Endothelial cell of umbilical vein (primary cell): ENCODE measurements at regions not wholly inside any gene's neighbourhood (a gene's known extent, or its start where the extent isn't known, plus 50 kb on each side); places are given as distances from the start of the nearest gene placed in this dataset.

Source experiments
- BruUV-seq: library from RNA; stranded (reverse); fragments of 400-500 nt; replicated peaks from 2 replicates; lab custom pipeline; 2021; lab: Mats Ljungman, UMichigan
- CTCF ChIA-PET: fragments of 300-600, 350-600 bp; sonication (Branson Sonifier 250); formaldehyde crosslinking; loops from one replicate; lab custom pipeline; 2021; ENCODE audit warnings: antibody characterized with exemption, inconsistent platforms; lab: Charles Lee
- POLR2A ChIA-PET: fragments of 300-600, 350-600 bp; sonication (Branson Sonifier 250); formaldehyde crosslinking; loops from one replicate; lab custom pipeline; 2021; ENCODE audit warnings: antibody characterized with exemption, inconsistent platforms; lab: Charles Lee
- DNase-seq: peaks from one replicate; pipeline ENCODE4 v3.0.0-alpha.2; 2011; ENCODE audit warnings: low read depth, low spot score
- FAIRE-seq: peaks from 2 replicates; lab custom pipeline; 2011; peaks lifted over from hg19 to GRCh38; lab: Jason Lieb, UNC
- H2AFZ ChIP-seq: 2 replicates; pipeline ENCODE4 v1.6.0; 2012; ENCODE audit warnings: low read depth, low read length, control low read depth, inconsistent platforms
- H3K27ac ChIP-seq: 2 replicates; pipeline ENCODE4 v1.5.1; 2011; ENCODE audit warnings: low read depth, mild to moderate bottlenecking, control low read depth, low read length, moderate library complexity; ENCODE audit not compliant: insufficient read depth
- H3K27me3 ChIP-seq, 2 experiments: 2 replicates each; pipeline versions ENCODE4 v1.6.0 to v1.6.1; 2011; ENCODE audit warnings: low read length in 2 of 2, mixed read lengths in 1 of 2; ENCODE audit not compliant: control insufficient read depth in 2 of 2, insufficient read depth in 2 of 2
- H3K36me3 ChIP-seq, 2 experiments: 2 replicates in 1 of 2; 3 replicates in 1 of 2; pipeline ENCODE4 v1.5.1; 2011; ENCODE audit warnings: low read length in 2 of 2, mild to moderate bottlenecking in 1 of 2, moderate library complexity in 1 of 2; ENCODE audit not compliant: control insufficient read depth in 2 of 2, insufficient read depth in 2 of 2; ENCODE audit errors: extremely low read depth in 1 of 2
- H3K4me1 ChIP-seq: 3 replicates; pipeline ENCODE4 v1.5.1; 2011; ENCODE audit warnings: mild to moderate bottlenecking, low read length; ENCODE audit not compliant: control insufficient read depth, insufficient read depth; ENCODE audit errors: extremely low read depth
- H3K4me2 ChIP-seq: 2 replicates; pipeline ENCODE4 v1.6.1; 2011; ENCODE audit warnings: low read length, control low read depth, mixed read lengths; ENCODE audit not compliant: insufficient read depth
- H3K4me3 ChIP-seq, 3 experiments: fragments of 200-600 bp in 1 of 3; sonication (generic), shearing (Covaris generic) in 1 of 3; replicated peaks in 1 of 3; 2 replicates each; pipeline ENCODE4 v1.5.1; 2011 to 2016; ENCODE audit warnings: control low read depth in 3 of 3, low read length in 3 of 3, mild to moderate bottlenecking in 2 of 3, inconsistent platforms in 1 of 3, low read depth in 1 of 3, moderate library complexity in 1 of 3; ENCODE audit not compliant: insufficient read depth in 1 of 3
- H3K79me2 ChIP-seq: 2 replicates; pipeline ENCODE4 v1.6.0; 2012; ENCODE audit warnings: low read length, inconsistent platforms; ENCODE audit not compliant: control insufficient read depth, insufficient read depth
- H3K9ac ChIP-seq: replicated peaks from 2 replicates; pipeline ENCODE3; 2011; ENCODE audit warnings: low read length, control low read depth; ENCODE audit not compliant: insufficient read depth; ENCODE audit errors: extremely low read depth
- H3K9me1 ChIP-seq: replicated peaks from 3 replicates; pipeline ENCODE4 v1.6.0; 2011; ENCODE audit warnings: mild to moderate bottlenecking, low read length; ENCODE audit not compliant: control insufficient read depth, insufficient read depth; ENCODE audit errors: extremely low read depth
- H3K9me3 ChIP-seq: replicated peaks from 2 replicates; pipeline ENCODE4 v1.5.1; 2012; ENCODE audit warnings: low read length, inconsistent platforms; ENCODE audit not compliant: control insufficient read depth, insufficient read depth
- H4K20me1 ChIP-seq: replicated peaks from 2 replicates; pipeline ENCODE3; 2011; ENCODE audit warnings: mild to moderate bottlenecking, low read length; ENCODE audit not compliant: control insufficient read depth, insufficient read depth; ENCODE audit errors: extremely low read depth
- EZH2 ChIP-seq: IDR thresholded peaks from 2 replicates; pipeline ENCODE4 v1.6.1; 2012; ENCODE audit warnings: borderline replicate concordance, low read depth, mild to moderate bottlenecking, moderate library complexity, low read length, inconsistent platforms; ENCODE audit not compliant: severe bottlenecking
- FOS ChIP-seq: IDR thresholded peaks from 2 replicates; pipeline ENCODE4 v1.6.1; 2011; ENCODE audit warnings: mild to moderate bottlenecking, low read length, moderate library complexity, borderline replicate concordance; ENCODE audit not compliant: insufficient read depth
- GATA2 ChIP-seq: IDR thresholded peaks from 2 replicates; pipeline ENCODE4 v1.7.0; 2011; ENCODE audit warnings: low read depth, mild to moderate bottlenecking, moderate library complexity, mixed read lengths, low read length; ENCODE audit not compliant: insufficient read length, insufficient read depth
- JUN ChIP-seq: IDR thresholded peaks from 2 replicates; pipeline ENCODE4 v1.6.1; 2011; ENCODE audit warnings: borderline replicate concordance, low read depth; ENCODE audit not compliant: insufficient read length, insufficient read depth
- MYC ChIP-seq: IDR thresholded peaks from one replicate; pipeline ENCODE4 v1.6.1; 2011; ENCODE audit warnings: mild to moderate bottlenecking, low read depth, low read length
- POLR2A ChIP-seq: IDR thresholded peaks from 2 replicates; pipeline ENCODE4 v1.6.1; 2012; ENCODE audit warnings: low read depth, mild to moderate bottlenecking, control low read depth, low read length
- POLR2AphosphoS5 ChIP-seq: IDR thresholded peaks from 2 replicates; pipeline ENCODE4 v1.6.1; 2012; ENCODE audit warnings: low read depth, mild to moderate bottlenecking, control low read depth, low read length, moderate library complexity; ENCODE audit not compliant: insufficient read depth
- dilution Hi-C: fragments of 300-500 bp; cut with MboI; formaldehyde crosslinking; loops from one replicate; pipeline ENCODE4 v1.15.0; 2019; ENCODE audit warnings: low sequenced_read_pairs; ENCODE audit not compliant: extremely low pct_ligation_motif_present
- intact Hi-C: fragments of 100-400 bp; cut with micrococcal nuclease; formaldehyde crosslinking; loops from one replicate; pipeline ENCODE4 v1.10.0; 2022
- TF ChIP-seq, protein P1 (sequence below): IDR thresholded peaks from 2 replicates; pipeline ENCODE4 v1.6.1; 2011; ENCODE audit not compliant: insufficient read depth, insufficient read length
- TF ChIP-seq, protein P2 (sequence below), 2 donors: IDR thresholded peaks; 1 replicate in 1 of 2; 2 replicates in 1 of 2; pipeline ENCODE4 v1.5.1; 2011; ENCODE audit warnings: low read length in 2 of 2, mild to moderate bottlenecking in 2 of 2, moderate library complexity in 2 of 2, control low read depth in 1 of 2, inconsistent platforms in 1 of 2, low read depth in 1 of 2; ENCODE audit not compliant: insufficient read depth in 1 of 2; ENCODE audit errors: extremely low read depth in 1 of 2

GRCh38 chr6:126824226-126824625, 294.2 kb upstream of the RSPO3 start:
- Histone ChIP-seq H2AFZ (no peak overlapping the region), H3K27ac (no peak overlapping the region), H3K9me1 (no peaks in the 10 kb centered on the region), H3K36me3 (no peaks in the 10 kb centered on the region), H4K20me1 (no peaks in the 10 kb centered on the region), H3K9ac (no peak overlapping the region), H3K4me1 (peaks cover 19% of the 10 kb centered on the region), H3K4me3 (no peak overlapping the region), H3K79me2 (no peaks in the 10 kb centered on the region), H3K9me3 (no peaks in the 10 kb centered on the region), H3K4me2 (peak overlapping the region; percentile 36), H3K27me3 (no peaks in the 10 kb centered on the region)
- intact Hi-C loops (no loop called here), dilution Hi-C loops (loop anchor here (25.0 kb wide), 1 partner anchor 88 kb away; no protein-coding TSS in a partner anchor)
- ChIA-PET CTCF (interaction anchor here (1.2 to 2.1 kb wide), 3 partner anchors 11 to 65 kb away, joined by 4 to 10 read pairs (median 4); no protein-coding TSS in a partner anchor), POLR2A (interaction anchor here (0.6 kb wide), 1 partner anchor 12 kb away, joined by 3 read pairs; no protein-coding TSS in a partner anchor)
- BruUV-seq = no TSS peak
- DNase-seq (no peak), FAIRE-seq (no peak)
- no peak for TF ChIP-seq POLR2A
- no peak for TF ChIP-seq EZH2
- TF ChIP-seq, protein P1, sequence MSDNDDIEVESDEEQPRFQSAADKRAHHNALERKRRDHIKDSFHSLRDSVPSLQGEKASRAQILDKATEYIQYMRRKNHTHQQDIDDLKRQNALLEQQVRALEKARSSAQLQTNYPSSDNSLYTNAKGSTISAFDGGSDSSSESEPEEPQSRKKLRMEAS = no peak
- TF ChIP-seq POLR2AphosphoS5 = no peak
- TF ChIP-seq GATA2 = no peak
- no peak for TF ChIP-seq MYC
- no peak for TF ChIP-seq FOS
- TF ChIP-seq, protein P2, sequence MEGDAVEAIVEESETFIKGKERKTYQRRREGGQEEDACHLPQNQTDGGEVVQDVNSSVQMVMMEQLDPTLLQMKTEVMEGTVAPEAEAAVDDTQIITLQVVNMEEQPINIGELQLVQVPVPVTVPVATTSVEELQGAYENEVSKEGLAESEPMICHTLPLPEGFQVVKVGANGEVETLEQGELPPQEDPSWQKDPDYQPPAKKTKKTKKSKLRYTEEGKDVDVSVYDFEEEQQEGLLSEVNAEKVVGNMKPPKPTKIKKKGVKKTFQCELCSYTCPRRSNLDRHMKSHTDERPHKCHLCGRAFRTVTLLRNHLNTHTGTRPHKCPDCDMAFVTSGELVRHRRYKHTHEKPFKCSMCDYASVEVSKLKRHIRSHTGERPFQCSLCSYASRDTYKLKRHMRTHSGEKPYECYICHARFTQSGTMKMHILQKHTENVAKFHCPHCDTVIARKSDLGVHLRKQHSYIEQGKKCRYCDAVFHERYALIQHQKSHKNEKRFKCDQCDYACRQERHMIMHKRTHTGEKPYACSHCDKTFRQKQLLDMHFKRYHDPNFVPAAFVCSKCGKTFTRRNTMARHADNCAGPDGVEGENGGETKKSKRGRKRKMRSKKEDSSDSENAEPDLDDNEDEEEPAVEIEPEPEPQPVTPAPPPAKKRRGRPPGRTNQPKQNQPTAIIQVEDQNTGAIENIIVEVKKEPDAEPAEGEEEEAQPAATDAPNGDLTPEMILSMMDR (IDR thresholded peaks at IDR 0.05; ENCODE audit: extremely low read depth in 1 of 2, insufficient read depth in 1 of 2, low read depth in 1 of 2, low read length in 2 of 2) = no peak
- TF ChIP-seq JUN = no peak
